GM21423 (cell line): ENCODE measurements at regions not wholly inside any gene's neighbourhood (a gene's known extent, or its start where the extent isn't known, plus 50 kb on each side); places are given as distances from the start of the nearest gene placed in this dataset.

ENCODE experiments used
- ATAC-seq: cut with Tn5 transposase; IDR thresholded peaks from one replicate; pipeline ENCODE4 v1.9.1; 2021; ENCODE audit warnings: mild to moderate bottlenecking, moderate library complexity; ENCODE audit not compliant: unreplicated experiment

- no peak for ATAC-seq
Observed at GRCh38 chr3:188053710-188054380, 100.1 kb upstream of the LPP start.

- ATAC-seq = no peak
Observed at GRCh38 chr3:188054541-188054940, 99.4 kb upstream of the LPP start.

- ATAC-seq = no peak
Observed at GRCh38 chr3:188055388-188055787, 98.6 kb upstream of the LPP start.

GRCh38 chr3:188057124-188057523 lies 96.8 kb upstream of the LPP start:
- no peak for ATAC-seq

- ATAC-seq = no peak
Observed at GRCh38 chr3:188058569-188059184, 95.3 kb upstream of the LPP start.

GRCh38 chr3:188059351-188059750 lies 94.6 kb upstream of the LPP start:
- no peak for ATAC-seq

- no peak for ATAC-seq
Observed at GRCh38 chr3:188060264-188060835, 93.6 kb upstream of the LPP start.

- ATAC-seq = no peak
Observed at GRCh38 chr3:188060840-188061544, 93.0 kb upstream of the LPP start.

GRCh38 chr3:188062216-188062615 lies 91.7 kb upstream of the LPP start:
- no peak for ATAC-seq

- no peak for ATAC-seq
Observed at GRCh38 chr3:188064831-188065493, 89.0 kb upstream of the LPP start.

GRCh38 chr3:188066141-188066540 lies 87.8 kb upstream of the LPP start:
- ATAC-seq = no peak

- ATAC-seq = no peak
Observed at GRCh38 chr3:188067932-188068331, 86.0 kb upstream of the LPP start.

GRCh38 chr3:188068342-188068741 lies 85.6 kb upstream of the LPP start:
- no peak for ATAC-seq

GRCh38 chr3:188071636-188072035 lies 82.3 kb upstream of the LPP start:
- no peak for ATAC-seq

GRCh38 chr3:188076176-188076575 lies 77.8 kb upstream of the LPP start:
- ATAC-seq = no peak

- ATAC-seq = no peak
Observed at GRCh38 chr3:188077160-188077799, 76.7 kb upstream of the LPP start.

GRCh38 chr3:188080091-188080490 lies 73.9 kb upstream of the LPP start:
- ATAC-seq = no peak

- no peak for ATAC-seq
Observed at GRCh38 chr3:188082031-188082430, 71.9 kb upstream of the LPP start.

GRCh38 chr3:188082450-188082849 lies 71.5 kb upstream of the LPP start:
- no peak for ATAC-seq

GRCh38 chr3:188083011-188083410 lies 70.9 kb upstream of the LPP start:
- ATAC-seq = no peak
